Gastroesophageal sphincter (tissue), 4 donors: ENCODE measurements at regions not wholly inside any gene's neighbourhood (a gene's known extent, or its start where the extent isn't known, plus 50 kb on each side); places are given as distances from the start of the nearest gene placed in this dataset.

ENCODE experiments used
- ATAC-seq: fragments of 150-250 bp; one replicate; pipeline ENCODE4 v1.9.1; 2016; ENCODE audit warnings: mild to moderate bottlenecking, moderate library complexity
- H3K27ac ChIP-seq, 4 donors: fragments of 200-600 bp; sonication (generic) in 3 of 4; 1 replicate in 3 of 4; 2 replicates in 1 of 4; pipeline ENCODE4 v1.5.1; 2016 to 2019
- H3K27me3 ChIP-seq: fragments of 200-600 bp; sonication (generic); one replicate; pipeline ENCODE4 v1.5.1; 2019
- H3K36me3 ChIP-seq, 2 donors: fragments of 200-600 bp; sonication (generic); one replicate each; pipeline ENCODE4 v1.5.1; 2019; ENCODE audit warnings: control low read depth in 1 of 2
- H3K4me1 ChIP-seq, 3 donors: fragments of 200-600 bp; sonication (generic); 1 replicate in 2 of 3; 2 replicates in 1 of 3; pipeline ENCODE4 v1.5.1; 2016 to 2019; ENCODE audit warnings: control low read depth in 2 of 3
- H3K4me3 ChIP-seq, 2 donors: fragments of 200-600 bp; sonication (generic); one replicate each; pipeline ENCODE4 v1.5.1; 2019; ENCODE audit warnings: mild to moderate bottlenecking in 1 of 2, moderate library complexity in 1 of 2
- H3K9me3 ChIP-seq, 3 donors: fragments of 200-600 bp; sonication (generic); one replicate each; pipeline ENCODE4 v1.5.1; 2017 to 2019; ENCODE audit warnings: control low read depth in 2 of 3
- EP300 ChIP-seq: sonication (generic); formaldehyde crosslinking; IDR thresholded peaks from one replicate; pipeline ENCODE4 v1.6.1; 2017; ENCODE audit warnings: antibody characterized with exemption, mild to moderate bottlenecking
- POLR2A ChIP-seq, 2 donors: fragments of 450-650 bp; IDR thresholded peaks; one replicate each; pipeline ENCODE4 v1.6.1; 2017; ENCODE audit warnings: antibody characterized with exemption in 2 of 2, mild to moderate bottlenecking in 2 of 2, moderate library complexity in 1 of 2
- POLR2AphosphoS5 ChIP-seq: sonication (generic); formaldehyde crosslinking; IDR thresholded peaks from one replicate; pipeline ENCODE4 v1.6.1; 2017; ENCODE audit warnings: antibody characterized with exemption
- WGBS, 2 donors: methylation state at CpG; one replicate each; pipeline ENCODE4 v1.1.5; 2018; ENCODE audit warnings: low coverage in 1 of 2; 5-methylcytosine and 5-hydroxymethylcytosine counted together
- TF ChIP-seq, protein P1 (sequence below), 4 experiments: fragments of 200-600 bp in 2 of 4; fragments of 450-650 bp in 2 of 4; sonication (generic) in 1 of 4; IDR thresholded peaks; one replicate each; pipeline ENCODE4 v1.5.1; 2017 to 2019; ENCODE audit warnings: antibody characterized with exemption in 4 of 4, mild to moderate bottlenecking in 2 of 4, moderate library complexity in 2 of 4

DNA sequence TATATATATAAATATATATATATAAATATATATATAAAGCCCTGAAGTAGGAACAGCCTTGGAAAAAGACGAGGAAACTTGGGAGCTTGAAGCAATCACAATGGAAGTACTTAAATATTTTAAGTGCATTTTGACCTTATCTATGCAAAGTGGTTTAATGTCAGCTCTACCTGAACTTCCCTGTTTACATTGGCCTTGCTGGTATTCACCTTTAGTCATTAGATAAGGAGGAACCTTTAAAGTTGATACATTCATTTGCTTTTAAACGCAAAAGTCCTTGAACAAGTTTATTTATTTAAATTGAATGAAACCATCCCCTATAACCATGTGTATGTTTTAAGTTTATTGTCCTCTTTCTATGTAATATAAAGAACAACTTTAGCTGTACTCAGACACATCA is 166.7 kb upstream of the ANKRD50 start:
- Histone ChIP-seq H3K36me3 (no peaks in the 10 kb centered on the region), H3K4me3 (no peak overlapping the region), H3K9me3 (no peaks in the 10 kb centered on the region), H3K27ac (no peak overlapping the region), H3K27me3 (no peaks in the 10 kb centered on the region), H3K4me1 (no peaks in the 10 kb centered on the region)
- TF ChIP-seq POLR2A (IDR thresholded peaks at IDR 0.05) (no peak), EP300 (no peak), POLR2AphosphoS5 (no peak)
- TF ChIP-seq, protein P1, sequence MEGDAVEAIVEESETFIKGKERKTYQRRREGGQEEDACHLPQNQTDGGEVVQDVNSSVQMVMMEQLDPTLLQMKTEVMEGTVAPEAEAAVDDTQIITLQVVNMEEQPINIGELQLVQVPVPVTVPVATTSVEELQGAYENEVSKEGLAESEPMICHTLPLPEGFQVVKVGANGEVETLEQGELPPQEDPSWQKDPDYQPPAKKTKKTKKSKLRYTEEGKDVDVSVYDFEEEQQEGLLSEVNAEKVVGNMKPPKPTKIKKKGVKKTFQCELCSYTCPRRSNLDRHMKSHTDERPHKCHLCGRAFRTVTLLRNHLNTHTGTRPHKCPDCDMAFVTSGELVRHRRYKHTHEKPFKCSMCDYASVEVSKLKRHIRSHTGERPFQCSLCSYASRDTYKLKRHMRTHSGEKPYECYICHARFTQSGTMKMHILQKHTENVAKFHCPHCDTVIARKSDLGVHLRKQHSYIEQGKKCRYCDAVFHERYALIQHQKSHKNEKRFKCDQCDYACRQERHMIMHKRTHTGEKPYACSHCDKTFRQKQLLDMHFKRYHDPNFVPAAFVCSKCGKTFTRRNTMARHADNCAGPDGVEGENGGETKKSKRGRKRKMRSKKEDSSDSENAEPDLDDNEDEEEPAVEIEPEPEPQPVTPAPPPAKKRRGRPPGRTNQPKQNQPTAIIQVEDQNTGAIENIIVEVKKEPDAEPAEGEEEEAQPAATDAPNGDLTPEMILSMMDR (IDR thresholded peaks at IDR 0.05) = no peak
- WGBS, 2 donors = 95 to 97% methylated on average over 2 of the region's 2 CpGs
- no peak for ATAC-seq

DNA sequence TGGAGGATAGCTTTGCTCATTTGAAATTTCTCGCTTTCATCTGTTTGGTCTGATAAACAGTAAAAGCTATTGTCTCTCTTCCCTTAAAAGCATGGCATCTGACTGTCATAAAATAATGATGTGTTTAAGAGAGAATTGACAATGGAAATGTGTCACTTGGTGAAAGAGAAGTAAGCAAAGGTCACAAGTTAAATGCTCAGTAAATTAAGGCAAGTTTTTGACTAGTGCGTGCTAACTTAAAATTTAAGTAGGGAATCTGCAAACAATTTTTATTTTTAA is 161.6 kb upstream of the ANKRD50 start:
- Histone ChIP-seq H3K4me1 (no peaks in the 10 kb centered on the region), H3K9me3 (no peaks in the 10 kb centered on the region), H3K36me3 (no peaks in the 10 kb centered on the region), H3K27me3 (no peaks in the 10 kb centered on the region), H3K27ac (no peak overlapping the region), H3K4me3 (no peak overlapping the region)
- TF ChIP-seq EP300 (no peak), POLR2A (IDR thresholded peaks at IDR 0.05) (no peak), POLR2AphosphoS5 (no peak)
- TF ChIP-seq, protein P1 (IDR thresholded peaks at IDR 0.05) = no peak
- WGBS, 2 donors = 95 to 97% methylated on average over 2 of the region's 2 CpGs
- no peak for ATAC-seq

DNA sequence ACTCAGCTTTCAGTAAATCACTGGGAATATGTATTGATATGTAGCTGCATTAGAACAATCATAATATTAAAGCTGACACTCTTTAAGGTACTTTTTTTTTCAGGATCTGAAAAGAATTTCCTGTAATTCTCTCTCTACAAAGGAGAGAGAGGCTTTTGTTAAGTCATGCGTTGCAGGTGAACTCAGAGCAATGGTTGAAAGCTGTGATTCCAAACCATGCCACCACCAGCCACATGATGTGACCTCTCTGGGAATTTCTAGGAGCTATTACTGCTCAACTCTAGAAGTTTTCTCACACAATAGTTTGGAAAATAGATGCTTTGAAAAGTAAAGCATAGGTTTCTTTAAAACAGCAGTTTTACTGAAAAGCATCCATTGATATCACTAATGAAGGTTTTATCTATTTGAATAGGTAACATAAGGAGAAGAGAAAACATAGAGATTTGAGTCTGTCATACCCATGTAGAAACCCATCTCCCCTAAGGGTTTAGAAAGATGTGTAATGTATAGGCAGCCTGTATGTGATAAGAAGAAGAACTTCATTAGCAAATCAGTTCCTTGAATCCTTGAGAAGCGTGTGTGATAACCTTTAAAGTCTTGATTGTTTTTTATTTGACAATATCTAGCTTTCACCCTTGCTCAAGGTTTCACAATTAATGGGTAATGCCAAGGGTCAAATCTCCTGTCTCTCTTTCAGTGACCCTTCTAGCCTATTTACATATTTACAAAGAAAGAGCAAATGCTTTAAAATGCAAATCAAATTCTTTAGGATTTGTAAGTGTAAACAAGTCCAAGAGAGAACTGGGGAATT is 161.0 kb upstream of the ANKRD50 start:
- H3K4me3 ChIP-seq = no peak overlapping the region
- TF ChIP-seq, protein P1 (IDR thresholded peaks at IDR 0.05) = no peak
- no peak for TF ChIP-seq POLR2AphosphoS5
- TF ChIP-seq EP300 = no peak
- no peak for TF ChIP-seq POLR2A (IDR thresholded peaks at IDR 0.05)
- no peaks in the 10 kb centered on the region for H3K27me3 ChIP-seq
- no peak overlapping the region for H3K27ac ChIP-seq
- 80 to 90% methylated on average over 2 of the region's 2 CpGs for WGBS, 2 donors
- no peaks in the 10 kb centered on the region for H3K9me3 ChIP-seq
- no peaks in the 10 kb centered on the region for H3K4me1 ChIP-seq
- ATAC-seq = no peak
- H3K36me3 ChIP-seq = no peaks in the 10 kb centered on the region

DNA sequence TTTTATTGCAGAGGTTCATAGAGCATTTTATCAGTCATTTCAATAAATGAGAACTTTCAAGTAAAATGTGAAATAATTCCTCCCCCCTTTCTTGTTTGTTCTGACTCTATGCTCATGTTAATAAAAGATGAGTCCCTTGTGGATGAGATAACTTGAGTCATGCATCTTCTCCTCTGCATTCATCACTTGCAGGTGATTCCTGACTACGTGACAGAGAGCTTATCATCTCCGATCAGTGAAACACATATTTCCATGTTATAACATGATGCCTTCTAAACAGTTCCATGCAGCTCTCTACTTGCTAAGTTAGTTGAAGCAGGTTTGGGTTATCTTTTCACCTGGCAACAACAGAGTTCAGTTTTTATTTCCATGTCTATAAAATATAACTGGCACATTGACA is 160.1 kb upstream of the ANKRD50 start:
- Histone ChIP-seq H3K4me1 (no peaks in the 10 kb centered on the region), H3K27ac (no peak overlapping the region), H3K27me3 (no peaks in the 10 kb centered on the region), H3K4me3 (no peak overlapping the region), H3K9me3 (no peaks in the 10 kb centered on the region), H3K36me3 (no peaks in the 10 kb centered on the region)
- no peak for ATAC-seq
- TF ChIP-seq POLR2A (IDR thresholded peaks at IDR 0.05) = no peak
- TF ChIP-seq EP300 = no peak
- TF ChIP-seq, protein P1 (IDR thresholded peaks at IDR 0.05) = no peak
- no peak for TF ChIP-seq POLR2AphosphoS5
- 86 to 88% methylated on average over 2 of the region's 2 CpGs for WGBS, 2 donors

DNA sequence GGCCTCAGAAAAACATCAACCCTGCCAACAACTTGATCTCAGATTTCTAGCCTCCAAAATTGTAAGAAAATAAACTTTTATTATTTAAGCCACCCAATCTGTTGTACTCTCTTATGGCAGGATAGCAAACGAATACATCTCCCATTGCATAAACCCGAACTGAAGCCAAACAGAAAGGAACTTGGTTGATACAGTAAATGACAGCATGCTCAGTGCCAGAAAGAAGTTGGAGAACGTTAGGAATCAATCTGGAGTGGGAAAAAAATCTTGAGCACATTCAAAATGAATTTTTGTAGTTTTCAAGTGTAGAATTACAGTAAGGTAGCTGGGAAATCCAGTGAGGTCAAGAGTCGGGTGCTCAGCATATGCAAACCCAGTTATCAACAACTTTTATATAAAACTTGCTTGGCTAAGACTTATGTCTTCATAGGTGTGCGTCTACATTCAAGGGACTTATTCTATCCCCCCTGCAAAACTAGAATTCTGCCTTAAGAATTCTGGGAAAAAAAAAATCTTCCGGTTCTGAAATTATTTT is 157.5 kb upstream of the ANKRD50 start:
- H3K9me3 ChIP-seq = no peaks in the 10 kb centered on the region
- WGBS, 2 donors = 58 to 80% methylated on average over 6 of the region's 6 CpGs
- no peaks in the 10 kb centered on the region for H3K27me3 ChIP-seq
- TF ChIP-seq POLR2A (IDR thresholded peaks at IDR 0.05) (no peak), EP300 (no peak), POLR2AphosphoS5 (no peak)
- TF ChIP-seq, protein P1 (IDR thresholded peaks at IDR 0.05) = no peak
- no peaks in the 10 kb centered on the region for H3K36me3 ChIP-seq
- no peak overlapping the region for H3K4me3 ChIP-seq
- ATAC-seq = no peak
- no peaks in the 10 kb centered on the region for H3K4me1 ChIP-seq
- H3K27ac ChIP-seq = no peak overlapping the region
